GM12878 (cell line): ENCODE measurements at regions not wholly inside any gene's neighbourhood (a gene's known extent, or its start where the extent isn't known, plus 50 kb on each side); places are given as distances from the start of the nearest gene placed in this dataset.

Experiments used
- ATAC-seq: fragments of 200-7000 bp; cut with Tn5 transposase; 3 replicates; pipeline ENCODE4 v1.9.1; 2020; ENCODE audit warnings: mild to moderate bottlenecking, moderate library complexity
- BruUV-seq: library from RNA; stranded (reverse); fragments of 400-500 nt; replicated peaks from 2 replicates; lab custom pipeline; 2021; lab: Mats Ljungman, UMichigan
- CTCF ChIA-PET: fragments of 300-600 bp; sonication (Branson Sonifier 250); formaldehyde crosslinking; extraction: SDS; loops from one replicate; lab custom pipeline; 2021; ENCODE audit warnings: inconsistent platforms; lab: Yijun Ruan, JAX
- POLR2A ChIA-PET: fragments of 350-600 bp; formaldehyde crosslinking; extraction: SDS; loops from one replicate; lab custom pipeline; 2021; ENCODE audit warnings: inconsistent platforms; lab: Charles Lee
- RAD21 ChIA-PET: fragments of 300-600 bp; sonication (Branson Sonifier 250); formaldehyde crosslinking; loops from one replicate; lab custom pipeline; 2023; ENCODE audit warnings: antibody characterized with exemption; ENCODE audit not compliant: unreplicated experiment; lab: Charles Lee
- SMC1A ChIA-PET: fragments of 300-600 bp; sonication (Branson Sonifier 250); formaldehyde crosslinking; loops from one replicate; lab custom pipeline; 2023; ENCODE audit not compliant: unreplicated experiment, uncharacterized antibody; lab: Charles Lee
- DNase-seq: peaks from one replicate; pipeline ENCODE4 v3.0.0-alpha.2; 2011; ENCODE audit warnings: low read depth, low spot score
- FAIRE-seq: peaks from 3 replicates; lab custom pipeline; 2011; peaks lifted over from hg19 to GRCh38; lab: Jason Lieb, UNC
- H2AFZ ChIP-seq: 2 replicates; pipeline ENCODE4 v1.6.0; 2011; ENCODE audit warnings: low read depth, low read length, control low read depth; ENCODE audit not compliant: control insufficient read depth
- H3K27ac ChIP-seq: 2 replicates; pipeline ENCODE4 v1.5.1; 2011; ENCODE audit warnings: control low read depth; ENCODE audit not compliant: control insufficient read depth, insufficient read depth
- H3K27me3 ChIP-seq, 2 experiments: replicated peaks in 1 of 2; 2 replicates each; pipeline versions ENCODE4 v1.6.0 to v1.6.1; 2011; ENCODE audit warnings: low read length in 1 of 2; ENCODE audit not compliant: control insufficient read depth in 2 of 2, insufficient read depth in 2 of 2
- H3K36me3 ChIP-seq, 2 experiments: 2 replicates each; pipeline ENCODE4 v1.5.1; 2011; ENCODE audit warnings: low read length in 1 of 2; ENCODE audit not compliant: control insufficient read depth in 2 of 2, insufficient read depth in 2 of 2
- H3K4me1 ChIP-seq: 2 replicates; pipeline ENCODE4 v1.6.1; 2011; ENCODE audit warnings: mild to moderate bottlenecking, low read length, moderate library complexity, mixed read lengths; ENCODE audit not compliant: control insufficient read depth, insufficient read depth
- H3K4me2 ChIP-seq: 2 replicates; pipeline ENCODE4 v1.6.0; 2011; ENCODE audit warnings: control low read depth; ENCODE audit not compliant: control insufficient read depth, insufficient read depth
- H3K4me3 ChIP-seq: fragments of 200-600 bp; sonication (generic); 2 replicates; pipeline ENCODE4 v1.5.1; 2016
- H3K79me2 ChIP-seq: 2 replicates; pipeline ENCODE4 v1.6.0; 2011; ENCODE audit warnings: low read length; ENCODE audit not compliant: control insufficient read depth, insufficient read depth
- H3K9ac ChIP-seq: 2 replicates; pipeline ENCODE4 v1.8.0; 2011; ENCODE audit warnings: low read length, control low read depth, mixed read lengths; ENCODE audit not compliant: control insufficient read depth, insufficient read depth
- H3K9me3 ChIP-seq: replicated peaks from 3 replicates; pipeline ENCODE4 v1.5.1; 2011; ENCODE audit warnings: mild to moderate bottlenecking, low read length; ENCODE audit not compliant: control insufficient read depth, insufficient read depth
- H4K20me1 ChIP-seq: 2 replicates; pipeline ENCODE4 v1.6.0; 2011; ENCODE audit not compliant: control insufficient read depth, insufficient read depth
- BHLHE40 ChIP-seq, 2 experiments: fragments of 450-650 bp in 1 of 2; IDR thresholded peaks; 2 replicates each; pipeline ENCODE4 v1.6.1; 2011 to 2017; ENCODE audit warnings: low read depth in 2 of 2, borderline replicate concordance in 1 of 2, improper control_type of control experiment in 1 of 2, low read length in 1 of 2, mild to moderate bottlenecking in 1 of 2
- JUNB ChIP-seq: IDR thresholded peaks from 2 replicates; pipeline ENCODE4 v1.6.1; 2016; ENCODE audit warnings: antibody characterized with exemption, mild to moderate bottlenecking
- MEF2B ChIP-seq: fragments of 450-650 bp; IDR thresholded peaks from 2 replicates; pipeline ENCODE4 v1.6.1; 2018; ENCODE audit warnings: mild to moderate bottlenecking, moderate library complexity; ENCODE audit not compliant: partially characterized antibody, poor library complexity, severe bottlenecking
- RELB ChIP-seq: fragments of 450-650 bp; IDR thresholded peaks from 2 replicates; pipeline ENCODE4 v1.6.1; 2017; ENCODE audit warnings: low read depth, mild to moderate bottlenecking, moderate library complexity
- SP1 ChIP-seq: IDR thresholded peaks from one replicate; pipeline ENCODE4 v1.6.1; 2011; ENCODE audit warnings: low read depth, low read length
- SRF ChIP-seq, 2 experiments: IDR thresholded peaks; 2 replicates each; pipeline ENCODE4 v1.6.1; 2011; ENCODE audit warnings: low read depth in 2 of 2, low read length in 2 of 2, mild to moderate bottlenecking in 1 of 2, moderate library complexity in 1 of 2
- WGBS: methylation state at CpG from one replicate; pipeline ENCODE4 v1.1.6; 2016; ENCODE audit warnings: low lambda C conversion rate; ENCODE audit not compliant: insufficient replicate concordance, insufficient coverage; ENCODE audit errors: missing lambda C conversion rate; 5-methylcytosine and 5-hydroxymethylcytosine counted together
- in situ Hi-C: fragments of 300-500 bp; cut with MboI; formaldehyde crosslinking; loops from 9 replicates; pipeline ENCODE4 v1.14.3; 2018; ENCODE audit warnings: mixed read lengths
- intact Hi-C: fragments of 100-400 bp; cut with micrococcal nuclease; formaldehyde crosslinking; loops from one replicate; pipeline ENCODE4 v1.14.2; 2022; ENCODE audit not compliant: unreplicated experiment

GRCh38 chr20:18977441-18977840, 163.9 kb downstream of the SCP2D1 start:
- no peaks in the 10 kb centered on the region for H4K20me1 ChIP-seq
- no peaks in the 10 kb centered on the region for H3K9me3 ChIP-seq
- no peak overlapping the region for H2AFZ ChIP-seq
- no peaks in the 10 kb centered on the region for H3K4me1 ChIP-seq
- peak; percentile 56 for TF ChIP-seq JUNB
- TF ChIP-seq BHLHE40 (IDR thresholded peaks at IDR 0.05; ENCODE audit: borderline replicate concordance in 1 of 2, low read depth in 2 of 2, low read length in 1 of 2), result peak in 1 of 2 experiments; percentile 22; a peak in 1 of 4 replicates
- TF ChIP-seq SP1, result no peak
- 0 out of 4 replicates have a peak, but pooled peaks of 1 of the 2 experiments have one; percentile 8 for TF ChIP-seq SRF (IDR thresholded peaks at IDR 0.05; ENCODE audit: low read depth in 2 of 2, low read length in 2 of 2)
- no peak for TF ChIP-seq MEF2B
- TF ChIP-seq, all 136 proteins: peak for 3
- no peak overlapping the region for H3K27ac ChIP-seq
- no peak overlapping the region for H3K4me3 ChIP-seq
- ChIA-PET CTCF (no interaction called here), RAD21 (no interaction called here), POLR2A (no interaction called here), SMC1A (interaction anchor here (0.7 to 0.9 kb wide), 2 partner anchors 35 to 178 kb away, joined by 3 read pairs; no protein-coding TSS in a partner anchor)
- intact Hi-C loops, result no loop called here
- no peaks in the 10 kb centered on the region for H3K79me2 ChIP-seq
- DNase-seq (no peak), FAIRE-seq (no peak), ATAC-seq (no peak)
- 0% methylated on average over 2 of the region's 2 CpGs for WGBS
- 0 out of 2 replicates have a peak overlapping the region, but pooled peaks have one; percentile 7 for H3K4me2 ChIP-seq
- in situ Hi-C loops, result no loop called here
- H3K9ac ChIP-seq, result no peak overlapping the region
- BruUV-seq, result no TSS peak
- H3K27me3 ChIP-seq, result no peaks in the 10 kb centered on the region
- no peaks in the 10 kb centered on the region for H3K36me3 ChIP-seq

DNA sequence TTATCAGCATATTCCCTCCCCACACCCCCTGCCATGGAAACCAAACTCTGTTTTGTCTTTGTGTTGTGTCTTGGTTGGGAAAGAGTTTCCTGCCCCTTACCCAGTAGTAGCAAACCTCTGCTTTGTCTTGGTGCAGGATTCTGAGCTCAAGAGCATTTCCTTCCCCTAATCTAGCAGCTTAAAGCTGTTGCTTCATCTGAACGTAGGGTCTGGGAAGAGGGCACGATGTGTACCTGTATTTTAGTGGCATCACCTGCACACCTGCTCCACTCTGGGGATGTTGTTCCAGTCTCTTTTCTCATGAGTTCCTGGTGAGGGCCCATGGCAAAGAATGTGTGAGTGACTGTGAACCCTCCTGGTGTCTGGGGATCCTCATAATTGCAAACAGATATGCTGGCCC, 164.7 kb downstream of the SCP2D1 start:
- Histone ChIP-seq H4K20me1 (no peaks in the 10 kb centered on the region), H3K4me1 (no peaks in the 10 kb centered on the region), H3K9me3 (no peaks in the 10 kb centered on the region), H2AFZ (no peak overlapping the region), H3K27ac (no peak overlapping the region), H3K79me2 (no peaks in the 10 kb centered on the region), H3K27me3 (no peaks in the 10 kb centered on the region), H3K9ac (no peak overlapping the region), H3K4me3 (no peak overlapping the region), H3K4me2 (no peak overlapping the region), H3K36me3 (no peaks in the 10 kb centered on the region)
- WGBS, result 13% methylated on average over 2 of the region's 2 CpGs
- FAIRE-seq (no peak), ATAC-seq (no peak), DNase-seq (no peak)
- TF ChIP-seq RELB, result no peak
- no TSS peak for BruUV-seq
- intact Hi-C loops, result no loop called here
- ChIA-PET SMC1A (interaction anchor here (0.9 kb wide), 1 partner anchor 179 kb away, joined by 3 read pairs; no protein-coding TSS in a partner anchor), RAD21 (no interaction called here), POLR2A (no interaction called here), CTCF (no interaction called here)
- in situ Hi-C loops, result no loop called here
